Loucy (cell line): ENCODE measurements at regions not wholly inside any gene's neighbourhood (a gene's known extent, or its start where the extent isn't known, plus 50 kb on each side); places are given as distances from the start of the nearest gene placed in this dataset.

ENCODE experiments used
- H2AFZ ChIP-seq: fragments of 200-600 bp; sonication (generic); 2 replicates; pipeline ENCODE4 v1.6.0; 2016; ENCODE audit warnings: antibody characterized with exemption, mild to moderate bottlenecking, low read length, moderate library complexity
- H3F3A ChIP-seq: fragments of 200-600 bp; 2 replicates; pipeline ENCODE4 v1.6.0; 2016; ENCODE audit warnings: antibody characterized with exemption, low read depth, mild to moderate bottlenecking
- H3K27me3 ChIP-seq: fragments of 200-600 bp; sonication (generic); 2 replicates; pipeline ENCODE4 v1.6.1; 2014; ENCODE audit warnings: low read length, mild to moderate bottlenecking; ENCODE audit not compliant: insufficient read depth, poor library complexity, severe bottlenecking
- H3K36me3 ChIP-seq: fragments of 200-600 bp; sonication (generic); 2 replicates; pipeline ENCODE4 v1.6.1; 2016; ENCODE audit warnings: low read length; ENCODE audit not compliant: insufficient read depth
- H3K4me1 ChIP-seq: fragments of 200-600 bp; sonication (generic); 2 replicates; pipeline ENCODE4 v1.5.1; 2014; ENCODE audit warnings: low read length, mild to moderate bottlenecking; ENCODE audit not compliant: insufficient read depth, poor library complexity, severe bottlenecking
- H3K4me2 ChIP-seq: fragments of 200-600 bp; sonication (generic); 2 replicates; pipeline ENCODE4 v1.6.0; 2014; ENCODE audit warnings: antibody characterized with exemption, low read length, low read depth, mild to moderate bottlenecking; ENCODE audit not compliant: poor library complexity, severe bottlenecking
- H3K4me3 ChIP-seq: fragments of 200-600 bp; sonication (generic); 2 replicates; pipeline ENCODE4 v1.5.1; 2014; ENCODE audit warnings: low read length, mild to moderate bottlenecking, mixed read lengths; ENCODE audit not compliant: poor library complexity, severe bottlenecking
- H3K79me2 ChIP-seq: fragments of 200-600 bp; sonication (generic); 2 replicates; pipeline ENCODE4 v1.6.1; 2014; ENCODE audit warnings: low read length; ENCODE audit not compliant: insufficient read depth
- H3K9ac ChIP-seq: fragments of 200-600 bp; sonication (generic); 2 replicates; pipeline ENCODE4 v1.6.0; 2014; ENCODE audit warnings: mild to moderate bottlenecking, low read depth, low read length, moderate library complexity; ENCODE audit not compliant: poor library complexity, severe bottlenecking
- H3K9me2 ChIP-seq: fragments of 200-600 bp; sonication (generic); replicated peaks from 2 replicates; pipeline ENCODE4 v1.6.1; 2016; ENCODE audit warnings: low read depth, low read length, mixed read lengths
- H3K9me3 ChIP-seq: fragments of 200-600 bp; sonication (generic); 2 replicates; pipeline ENCODE4 v1.6.1; 2014; ENCODE audit warnings: mild to moderate bottlenecking, antibody characterized with exemption, low read length, low read depth; ENCODE audit not compliant: insufficient read depth
- H4K20me1 ChIP-seq: fragments of 200-600 bp; sonication (generic); 2 replicates; pipeline ENCODE4 v1.6.0; 2014; ENCODE audit warnings: antibody characterized with exemption, low read length, mild to moderate bottlenecking; ENCODE audit not compliant: insufficient read depth, poor library complexity, severe bottlenecking
- EZH2phosphoT487 ChIP-seq: fragments of 200-600 bp; IDR thresholded peaks from 2 replicates; pipeline ENCODE4 v1.6.1; 2018; ENCODE audit warnings: antibody characterized with exemption, mild to moderate bottlenecking, moderate library complexity, borderline replicate concordance
- TF ChIP-seq, protein P1 (sequence below): fragments of 200-600 bp; sonication (generic); conservative IDR thresholded peaks from 2 replicates; pipeline ENCODE4 v1.5.1; 2014; ENCODE audit warnings: mild to moderate bottlenecking, antibody characterized with exemption, low read length

DNA sequence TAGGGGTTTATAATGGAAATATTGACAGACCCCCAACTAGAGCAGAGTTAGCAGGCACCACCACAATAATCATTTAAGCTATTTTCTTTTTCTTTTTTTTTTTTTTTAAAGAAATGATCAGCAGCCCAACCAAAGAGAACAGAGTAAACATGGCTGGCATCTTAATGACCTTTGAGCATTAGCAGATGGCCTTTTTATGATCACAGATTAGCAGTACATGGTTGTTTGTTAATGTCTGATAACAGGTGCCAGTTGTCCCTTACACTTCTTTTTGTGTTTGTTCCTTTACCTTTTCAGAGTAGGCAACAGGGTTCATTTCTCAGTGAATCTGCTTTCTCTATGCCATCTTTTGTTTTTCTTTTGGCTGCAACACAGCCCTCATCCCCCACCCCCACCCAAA is 747.0 kb downstream of the BCL11A start:
- no peak overlapping the region for H3K4me3 ChIP-seq
- no peaks in the 10 kb centered on the region for H3K36me3 ChIP-seq
- no peaks in the 10 kb centered on the region for H3F3A ChIP-seq
- no peak overlapping the region for H3K4me2 ChIP-seq
- TF ChIP-seq, protein P1, sequence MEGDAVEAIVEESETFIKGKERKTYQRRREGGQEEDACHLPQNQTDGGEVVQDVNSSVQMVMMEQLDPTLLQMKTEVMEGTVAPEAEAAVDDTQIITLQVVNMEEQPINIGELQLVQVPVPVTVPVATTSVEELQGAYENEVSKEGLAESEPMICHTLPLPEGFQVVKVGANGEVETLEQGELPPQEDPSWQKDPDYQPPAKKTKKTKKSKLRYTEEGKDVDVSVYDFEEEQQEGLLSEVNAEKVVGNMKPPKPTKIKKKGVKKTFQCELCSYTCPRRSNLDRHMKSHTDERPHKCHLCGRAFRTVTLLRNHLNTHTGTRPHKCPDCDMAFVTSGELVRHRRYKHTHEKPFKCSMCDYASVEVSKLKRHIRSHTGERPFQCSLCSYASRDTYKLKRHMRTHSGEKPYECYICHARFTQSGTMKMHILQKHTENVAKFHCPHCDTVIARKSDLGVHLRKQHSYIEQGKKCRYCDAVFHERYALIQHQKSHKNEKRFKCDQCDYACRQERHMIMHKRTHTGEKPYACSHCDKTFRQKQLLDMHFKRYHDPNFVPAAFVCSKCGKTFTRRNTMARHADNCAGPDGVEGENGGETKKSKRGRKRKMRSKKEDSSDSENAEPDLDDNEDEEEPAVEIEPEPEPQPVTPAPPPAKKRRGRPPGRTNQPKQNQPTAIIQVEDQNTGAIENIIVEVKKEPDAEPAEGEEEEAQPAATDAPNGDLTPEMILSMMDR = no peak
- TF ChIP-seq EZH2phosphoT487 = no peak
- no peaks in the 10 kb centered on the region for H3K79me2 ChIP-seq
- no peak overlapping the region for H2AFZ ChIP-seq
- H3K9ac ChIP-seq = no peak overlapping the region
- H3K9me2 ChIP-seq = no peaks in the 10 kb centered on the region
- no peaks in the 10 kb centered on the region for H3K27me3 ChIP-seq
- no peaks in the 10 kb centered on the region for H4K20me1 ChIP-seq
- no peaks in the 10 kb centered on the region for H3K4me1 ChIP-seq
- no peaks in the 10 kb centered on the region for H3K9me3 ChIP-seq

GRCh38 chr2:59804732-59805131 is 748.7 kb downstream of the BCL11A start:
- Histone ChIP-seq H2AFZ (no peak overlapping the region), H4K20me1 (no peaks in the 10 kb centered on the region), H3K9me2 (no peaks in the 10 kb centered on the region), H3K79me2 (no peaks in the 10 kb centered on the region), H3K27me3 (no peaks in the 10 kb centered on the region), H3K4me3 (no peak overlapping the region), H3K9ac (no peak overlapping the region), H3K4me1 (no peaks in the 10 kb centered on the region), H3K4me2 (no peak overlapping the region), H3K9me3 (no peaks in the 10 kb centered on the region), H3F3A (no peaks in the 10 kb centered on the region), H3K36me3 (no peaks in the 10 kb centered on the region)
- no peak for TF ChIP-seq EZH2phosphoT487
- TF ChIP-seq, protein P1 = no peak

DNA sequence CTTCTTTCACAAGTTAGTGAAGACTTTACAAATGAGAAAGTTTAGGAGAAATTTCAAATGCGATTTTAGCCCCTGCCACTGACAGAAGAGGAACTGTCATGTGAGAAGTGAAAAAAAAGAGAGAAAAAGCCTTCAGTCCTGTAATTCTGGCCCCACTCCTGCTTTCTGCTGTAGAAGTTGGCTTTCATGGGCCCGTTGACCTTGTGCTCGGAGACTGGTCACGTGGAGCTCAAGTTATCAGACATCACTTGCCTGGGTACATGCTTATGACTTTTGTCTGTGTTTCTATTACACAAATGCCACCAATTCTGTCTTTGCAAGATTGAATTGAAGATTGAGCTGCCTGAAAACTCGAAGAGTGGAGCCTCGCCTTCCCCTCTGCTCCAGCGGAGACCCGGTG is 749.9 kb downstream of the BCL11A start:
- H3K36me3 ChIP-seq = no peaks in the 10 kb centered on the region
- no peak overlapping the region for H2AFZ ChIP-seq
- no peaks in the 10 kb centered on the region for H3K27me3 ChIP-seq
- H3K9ac ChIP-seq = no peak overlapping the region
- H4K20me1 ChIP-seq = no peaks in the 10 kb centered on the region
- no peaks in the 10 kb centered on the region for H3K9me3 ChIP-seq
- H3K4me1 ChIP-seq = no peaks in the 10 kb centered on the region
- no peaks in the 10 kb centered on the region for H3K9me2 ChIP-seq
- TF ChIP-seq EZH2phosphoT487 = no peak
- TF ChIP-seq, protein P1 = no peak
- H3F3A ChIP-seq = no peaks in the 10 kb centered on the region
- no peak overlapping the region for H3K4me3 ChIP-seq
- no peaks in the 10 kb centered on the region for H3K79me2 ChIP-seq
- H3K4me2 ChIP-seq = no peak overlapping the region
